ENCODE measurements at regions not wholly inside any gene's neighbourhood (a gene's known extent, or its start where the extent isn't known, plus 50 kb on each side); places are given as distances from the start of the nearest gene placed in this dataset.
A peak's percentile ranks its signal among the peaks of the same experiment; 100 is the strongest.

GRCh38 chr1:87450136-87450535 is 121.5 kb downstream of the LMO4 start:
- CTCF ChIA-PET = interaction anchor here (1.8 to 2.1 kb wide), 3 partner anchors 114 to 124 kb away, joined by 5 to 6 read pairs (median 6); no protein-coding TSS in a partner anchor
- Mint-ChIP-seq H3K27me3 (no peaks in the 10 kb centered on the region), H3K27ac (no peak overlapping the region), H3K36me3 (peaks cover 2% of the 10 kb centered on the region), H3K4me3 (no peak overlapping the region), H3K4me1 (ENCODE audit: low read depth) (peaks cover 33% of the 10 kb centered on the region), H3K9me3 (peaks cover 4% of the 10 kb centered on the region)
- intact Hi-C loops (cut with micrococcal nuclease) = no loop called here
- POLR2A ChIA-PET = interaction anchor here (0.6 kb wide), 1 partner anchor 121 kb away, joined by 3 read pairs; the partner anchor contains the start of gene LMO4
- no peak for DNase-seq

- Mint-ChIP-seq H3K4me1 (ENCODE audit: low read depth) (peaks cover 33% of the 10 kb centered on the region), H3K27me3 (no peaks in the 10 kb centered on the region), H3K9me3 (no peaks in the 10 kb centered on the region), H3K4me3 (no peak overlapping the region), H3K36me3 (no peaks in the 10 kb centered on the region), H3K27ac (no peak overlapping the region)
- POLR2A ChIA-PET = interaction anchor here (0.6 to 1.1 kb wide), 2 partner anchors 46 to 122 kb away, joined by 3 read pairs; partner anchors contain the start of gene LMO4
- intact Hi-C loops (cut with micrococcal nuclease) = no loop called here
- CTCF ChIA-PET = interaction anchor here (0.7 to 2.1 kb wide), 5 partner anchors 112 to 158 kb away, joined by 3 to 6 read pairs (median 5); no protein-coding TSS in a partner anchor
- DNase-seq = peak; percentile 60
Observed at GRCh38 chr1:87450615-87451209, 122.0 kb downstream of the LMO4 start.

GRCh38 chr1:87451229-87451920 is 122.7 kb downstream of the LMO4 start:
- Mint-ChIP-seq H3K36me3 (no peaks in the 10 kb centered on the region), H3K27ac (no peak overlapping the region), H3K9me3 (no peaks in the 10 kb centered on the region), H3K4me1 (ENCODE audit: low read depth) (peaks cover 33% of the 10 kb centered on the region), H3K4me3 (no peak overlapping the region), H3K27me3 (no peaks in the 10 kb centered on the region)
- intact Hi-C loops (cut with micrococcal nuclease) = no loop called here
- DNase-seq = no peak
- ChIA-PET POLR2A (interaction anchor here (1.1 kb wide), 1 partner anchor 47 kb away, joined by 3 read pairs; no protein-coding TSS in a partner anchor), CTCF (interaction anchor here (0.7 to 2.1 kb wide), 6 partner anchors 106 to 159 kb away, joined by 3 to 6 read pairs (median 5); no protein-coding TSS in a partner anchor)

DNA sequence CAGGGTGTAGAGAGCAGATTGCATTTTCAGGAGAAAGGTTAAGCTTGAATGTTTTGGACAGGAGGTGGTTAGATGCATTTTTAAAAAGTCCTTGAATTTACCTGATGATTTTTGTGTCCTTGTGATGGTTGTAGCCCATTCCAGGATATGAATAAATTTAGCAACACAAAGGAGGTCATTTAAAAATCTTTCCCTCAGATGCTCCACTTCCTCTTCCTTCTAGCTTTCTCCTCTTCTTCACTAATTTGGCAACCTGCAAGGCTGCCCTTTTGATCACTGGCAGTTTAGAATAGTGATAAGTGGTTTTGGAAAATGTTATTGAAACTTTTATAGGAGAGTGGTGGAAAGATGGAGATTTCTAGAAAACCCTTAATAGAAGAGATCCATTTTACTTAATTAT is 124.0 kb downstream of the LMO4 start:
- H3K4me1 Mint-ChIP-seq (ENCODE audit: low read depth) = peaks cover 33% of the 10 kb centered on the region
- H3K9me3 Mint-ChIP-seq = no peaks in the 10 kb centered on the region
- ChIA-PET POLR2A (no interaction called here), CTCF (interaction anchor here (1.6 kb wide), 1 partner anchor 160 kb away, joined by 5 read pairs; no protein-coding TSS in a partner anchor)
- no peaks in the 10 kb centered on the region for H3K36me3 Mint-ChIP-seq
- H3K4me3 Mint-ChIP-seq = no peak overlapping the region
- no peak overlapping the region for H3K27ac Mint-ChIP-seq
- intact Hi-C loops (cut with micrococcal nuclease) = no loop called here
- no peak for DNase-seq
- no peaks in the 10 kb centered on the region for H3K27me3 Mint-ChIP-seq

DNA sequence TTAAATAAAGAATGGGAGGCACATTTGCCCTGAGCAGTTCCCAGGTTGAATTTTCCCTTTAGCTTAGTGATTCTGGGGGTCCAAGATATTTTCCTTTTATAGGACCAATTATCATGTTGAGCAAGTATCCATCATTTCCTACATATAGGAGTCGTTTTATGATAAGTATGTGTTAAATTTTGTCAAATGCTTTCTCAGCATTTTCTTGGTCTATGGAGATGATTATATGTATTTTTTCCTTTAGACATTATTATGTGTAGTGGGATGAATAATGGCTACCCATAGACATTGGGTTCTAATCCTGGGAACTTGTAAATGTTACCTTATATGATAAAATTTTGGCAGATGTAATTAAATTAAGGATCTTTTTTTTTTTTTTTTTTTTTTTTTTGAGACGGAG is 128.7 kb downstream of the LMO4 start:
- POLR2A ChIA-PET = no interaction called here
- no peak overlapping the region for H3K27ac Mint-ChIP-seq
- CTCF ChIA-PET = no interaction called here
- no peak overlapping the region for H3K4me3 Mint-ChIP-seq
- H3K36me3 Mint-ChIP-seq = peaks cover 1% of the 10 kb centered on the region
- intact Hi-C loops (cut with micrococcal nuclease) = no loop called here
- H3K27me3 Mint-ChIP-seq = peaks cover 3% of the 10 kb centered on the region
- peaks cover 9% of the 10 kb centered on the region for H3K9me3 Mint-ChIP-seq
- no peak for DNase-seq
- peaks cover 4% of the 10 kb centered on the region for H3K4me1 Mint-ChIP-seq (ENCODE audit: low read depth)

DNA sequence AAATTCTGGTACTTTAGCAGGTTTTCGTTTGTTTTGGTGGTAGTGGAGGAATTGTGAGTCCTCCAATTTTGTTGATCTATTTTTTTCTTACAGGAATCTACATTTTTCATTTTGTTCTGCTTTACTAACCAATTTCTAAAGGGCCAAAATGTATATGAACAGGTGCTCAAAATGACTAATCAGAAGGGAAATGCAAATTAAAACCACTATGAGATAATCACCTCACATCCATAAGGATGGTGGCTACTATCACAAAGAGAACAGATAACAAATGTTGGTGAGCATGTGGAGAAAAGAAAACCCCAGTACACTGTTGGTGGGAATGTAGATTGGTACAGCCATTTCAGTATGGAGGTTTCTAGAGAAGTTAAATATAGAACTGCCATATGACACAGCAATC is 134.2 kb downstream of the LMO4 start:
- Mint-ChIP-seq H3K9me3 (peaks cover 9% of the 10 kb centered on the region), H3K27ac (no peak overlapping the region), H3K36me3 (peaks cover 1% of the 10 kb centered on the region), H3K4me3 (no peak overlapping the region), H3K4me1 (ENCODE audit: low read depth) (peaks cover 2% of the 10 kb centered on the region), H3K27me3 (peaks cover 5% of the 10 kb centered on the region)
- no peak for DNase-seq
- CTCF ChIA-PET = no interaction called here
- intact Hi-C loops (cut with micrococcal nuclease) = no loop called here
- POLR2A ChIA-PET = no interaction called here

GRCh38 chr1:87464022-87464490 is 135.4 kb downstream of the LMO4 start:
- intact Hi-C loops (cut with micrococcal nuclease) = no loop called here
- DNase-seq = peak; percentile 11
- CTCF ChIA-PET = no interaction called here

DNA sequence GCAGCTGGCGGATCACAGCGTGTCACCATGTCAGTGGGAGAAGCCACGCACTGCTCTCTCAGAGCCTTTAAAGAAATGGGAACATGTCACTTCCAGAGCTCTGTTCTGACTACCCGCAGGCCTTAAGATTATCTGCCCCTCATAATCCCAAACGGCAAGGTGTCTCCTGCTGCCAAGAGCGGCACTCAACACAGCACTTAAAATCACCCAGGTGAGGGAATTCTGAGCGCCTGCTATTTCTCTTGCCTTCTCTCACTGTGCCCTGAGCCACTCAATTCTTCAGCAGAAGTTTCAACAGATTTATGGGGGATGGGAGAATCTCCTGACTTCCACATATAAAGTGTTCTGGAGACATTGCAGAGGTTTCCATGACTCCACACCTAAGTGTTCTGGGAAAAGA is 137.9 kb downstream of the LMO4 start:
- ChIA-PET CTCF (no interaction called here), POLR2A (interaction anchor here (0.6 kb wide), 1 partner anchor 79 kb away, joined by 4 read pairs; no protein-coding TSS in a partner anchor)
- no peak overlapping the region for H3K4me3 Mint-ChIP-seq
- H3K27ac Mint-ChIP-seq = no peak overlapping the region
- H3K36me3 Mint-ChIP-seq = no peaks in the 10 kb centered on the region
- peaks cover 2% of the 10 kb centered on the region for H3K27me3 Mint-ChIP-seq
- peaks cover 2% of the 10 kb centered on the region for H3K4me1 Mint-ChIP-seq (ENCODE audit: low read depth)
- intact Hi-C loops (cut with micrococcal nuclease) = no loop called here
- H3K9me3 Mint-ChIP-seq = no peaks in the 10 kb centered on the region
- DNase-seq = no peak

More at GRCh38 chr1:87464022-87464490, 135.4 kb downstream of the LMO4 start:
- peaks cover 2% of the 10 kb centered on the region for H3K4me1 Mint-ChIP-seq (ENCODE audit: low read depth)
- POLR2A ChIA-PET = interaction anchor here (0.6 kb wide), 1 partner anchor 10 kb away, joined by 3 read pairs; no protein-coding TSS in a partner anchor
- peaks cover 5% of the 10 kb centered on the region for H3K27me3 Mint-ChIP-seq
- peaks cover 9% of the 10 kb centered on the region for H3K9me3 Mint-ChIP-seq
- no peaks in the 10 kb centered on the region for H3K36me3 Mint-ChIP-seq
- H3K27ac Mint-ChIP-seq = no peak overlapping the region
- H3K4me3 Mint-ChIP-seq = no peak overlapping the region

GRCh38 chr1:87472716-87473115 is 144.0 kb downstream of the LMO4 start:
- no peaks in the 10 kb centered on the region for H3K4me1 Mint-ChIP-seq (ENCODE audit: low read depth)
- no peak overlapping the region for H3K27ac Mint-ChIP-seq
- H3K9me3 Mint-ChIP-seq = no peaks in the 10 kb centered on the region
- no peak overlapping the region for H3K4me3 Mint-ChIP-seq
- ChIA-PET CTCF (no interaction called here), POLR2A (no interaction called here)
- no peaks in the 10 kb centered on the region for H3K36me3 Mint-ChIP-seq
- DNase-seq = no peak
- intact Hi-C loops (cut with micrococcal nuclease) = no loop called here
- H3K27me3 Mint-ChIP-seq = no peaks in the 10 kb centered on the region

DNA sequence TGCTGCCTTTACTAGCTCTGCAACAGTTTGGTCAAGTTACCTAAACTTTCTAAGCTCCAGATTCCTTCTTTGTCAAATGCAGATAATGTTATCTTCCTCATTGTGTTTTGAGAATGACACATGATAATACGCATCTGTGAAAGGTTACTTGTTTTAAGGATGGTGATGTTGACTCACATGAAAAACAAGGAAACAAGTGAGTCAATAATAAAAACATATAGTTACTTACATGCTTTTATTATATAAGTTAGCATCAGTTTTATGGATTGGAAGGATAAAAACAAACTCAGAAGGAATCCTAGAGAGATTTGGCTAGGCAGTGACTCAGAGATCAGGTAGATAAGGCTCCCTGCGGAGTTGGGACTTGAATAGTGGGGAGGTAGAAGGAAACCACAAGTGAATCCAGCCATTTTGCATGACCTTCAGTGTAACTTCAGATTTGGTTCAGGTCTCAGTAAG is 144.6 kb downstream of the LMO4 start:
- H3K27ac Mint-ChIP-seq = no peak overlapping the region
- no peaks in the 10 kb centered on the region for H3K4me1 Mint-ChIP-seq (ENCODE audit: low read depth)
- ChIA-PET POLR2A (no interaction called here), CTCF (no interaction called here)
- no peak overlapping the region for H3K4me3 Mint-ChIP-seq
- H3K27me3 Mint-ChIP-seq = no peaks in the 10 kb centered on the region
- H3K9me3 Mint-ChIP-seq = no peaks in the 10 kb centered on the region
- DNase-seq = no peak
- H3K36me3 Mint-ChIP-seq = no peaks in the 10 kb centered on the region
- intact Hi-C loops (cut with micrococcal nuclease) = no loop called here

- no peaks in the 10 kb centered on the region for H3K9me3 Mint-ChIP-seq
- no peaks in the 10 kb centered on the region for H3K27me3 Mint-ChIP-seq
- CTCF ChIA-PET = no interaction called here
- no peak for DNase-seq
- no peak overlapping the region for H3K4me3 Mint-ChIP-seq
- intact Hi-C loops (cut with micrococcal nuclease) = no loop called here
- H3K36me3 Mint-ChIP-seq = no peaks in the 10 kb centered on the region
- H3K27ac Mint-ChIP-seq = no peak overlapping the region
- POLR2A ChIA-PET = interaction anchor here (0.6 kb wide), 1 partner anchor 10 kb away, joined by 3 read pairs; no protein-coding TSS in a partner anchor
- H3K4me1 Mint-ChIP-seq (ENCODE audit: low read depth) = no peaks in the 10 kb centered on the region
Observed at GRCh38 chr1:87474098-87474497, 145.4 kb downstream of the LMO4 start.

DNA sequence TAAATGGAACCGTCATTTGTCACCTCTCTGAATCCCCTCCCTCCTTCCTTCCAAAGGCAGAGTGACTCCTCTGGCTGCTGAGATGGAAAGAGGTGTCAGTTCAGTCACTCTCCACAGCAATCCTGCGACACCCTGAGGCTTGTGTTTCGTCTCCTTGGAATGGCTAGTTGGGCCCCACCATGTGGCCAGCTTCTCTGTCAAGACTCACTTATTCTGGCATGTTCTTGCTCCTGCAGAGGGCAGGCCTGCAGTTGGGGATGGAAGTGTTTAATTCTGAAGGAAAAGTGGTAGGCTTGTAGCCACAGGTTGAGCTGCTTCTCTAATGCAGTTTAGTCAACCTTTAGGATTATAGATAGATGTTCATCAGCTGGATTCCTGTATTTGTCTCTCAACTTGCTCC is 149.6 kb downstream of the LMO4 start:
- H3K9me3 Mint-ChIP-seq = no peaks in the 10 kb centered on the region
- no peak for DNase-seq
- no peak overlapping the region for H3K4me3 Mint-ChIP-seq
- CTCF ChIA-PET = no interaction called here
- no peaks in the 10 kb centered on the region for H3K36me3 Mint-ChIP-seq
- intact Hi-C loops (cut with micrococcal nuclease) = no loop called here
- no peaks in the 10 kb centered on the region for H3K27me3 Mint-ChIP-seq
- POLR2A ChIA-PET = no interaction called here
- H3K4me1 Mint-ChIP-seq (ENCODE audit: low read depth) = no peaks in the 10 kb centered on the region
- H3K27ac Mint-ChIP-seq = no peak overlapping the region

Data from activated CD4-positive, alpha-beta memory T cell treated with anti-CD3 and anti-CD28 coated beads for 36 hours (primary cell).